ENCODE measurements at regions not wholly inside any gene's neighbourhood (a gene's known extent, or its start where the extent isn't known, plus 50 kb on each side); places are given as distances from the start of the nearest gene placed in this dataset.

GRCh38 chr11:39139581-39139980, 2319.9 kb downstream of the LRRC4C start:
- Histone ChIP-seq H3K4me1 (no peaks in the 10 kb centered on the region), H3K9me3 (peaks cover 0 to 10% (median 2%) of the 10 kb centered on the region in 8 donors), H3K36me3 (no peaks in the 10 kb centered on the region), H3K27ac (no peak overlapping the region), H3K27me3 (replicated peaks in 1 of 7) (no peaks in the 10 kb centered on the region), H3K4me3 (no peak overlapping the region)
- intact Hi-C loops (cut with DNase I; ENCODE audit: low total_unique reads): no loop called here
- no peak for DNase-seq
- WGBS, 5 donors: 52 to 63% (median 59%) methylated on average over 3 of the region's 3 CpGs
- TF ChIP-seq POLR2AphosphoS5 (IDR thresholded peaks at IDR 0.05): no peak
- TF ChIP-seq, protein P1, sequence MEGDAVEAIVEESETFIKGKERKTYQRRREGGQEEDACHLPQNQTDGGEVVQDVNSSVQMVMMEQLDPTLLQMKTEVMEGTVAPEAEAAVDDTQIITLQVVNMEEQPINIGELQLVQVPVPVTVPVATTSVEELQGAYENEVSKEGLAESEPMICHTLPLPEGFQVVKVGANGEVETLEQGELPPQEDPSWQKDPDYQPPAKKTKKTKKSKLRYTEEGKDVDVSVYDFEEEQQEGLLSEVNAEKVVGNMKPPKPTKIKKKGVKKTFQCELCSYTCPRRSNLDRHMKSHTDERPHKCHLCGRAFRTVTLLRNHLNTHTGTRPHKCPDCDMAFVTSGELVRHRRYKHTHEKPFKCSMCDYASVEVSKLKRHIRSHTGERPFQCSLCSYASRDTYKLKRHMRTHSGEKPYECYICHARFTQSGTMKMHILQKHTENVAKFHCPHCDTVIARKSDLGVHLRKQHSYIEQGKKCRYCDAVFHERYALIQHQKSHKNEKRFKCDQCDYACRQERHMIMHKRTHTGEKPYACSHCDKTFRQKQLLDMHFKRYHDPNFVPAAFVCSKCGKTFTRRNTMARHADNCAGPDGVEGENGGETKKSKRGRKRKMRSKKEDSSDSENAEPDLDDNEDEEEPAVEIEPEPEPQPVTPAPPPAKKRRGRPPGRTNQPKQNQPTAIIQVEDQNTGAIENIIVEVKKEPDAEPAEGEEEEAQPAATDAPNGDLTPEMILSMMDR (IDR thresholded peaks at IDR 0.05 in 8 of 11, conservative IDR thresholded peaks at IDR 0.05 in 3 of 11): no peak
- TF ChIP-seq POLR2A (IDR thresholded peaks at IDR 0.05): no peak

DNA sequence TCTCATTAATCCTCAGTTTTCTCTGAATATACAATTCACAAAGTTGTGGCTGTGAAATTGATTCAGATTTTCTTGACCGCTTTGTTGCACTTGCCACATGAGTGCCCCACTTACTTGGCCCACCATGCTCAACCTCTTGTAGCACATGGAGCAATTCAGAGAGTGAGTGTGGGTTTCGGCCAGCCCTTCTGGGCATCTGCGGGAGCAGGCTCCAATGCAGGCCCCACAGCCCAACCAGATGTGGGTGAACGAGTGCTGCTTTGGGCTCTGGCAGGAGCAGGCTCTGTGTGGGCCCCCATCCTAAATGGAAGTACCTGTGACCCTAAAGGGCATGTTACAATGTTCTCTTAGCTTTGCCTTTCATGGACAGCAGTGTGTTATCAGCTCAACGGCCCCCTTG, 2338.6 kb downstream of the LRRC4C start:
- intact Hi-C loops (cut with DNase I; ENCODE audit: low total_unique reads): no loop called here
- Histone ChIP-seq H3K27me3 (replicated peaks in 1 of 7) (no peaks in the 10 kb centered on the region), H3K36me3 (no peaks in the 10 kb centered on the region), H3K27ac (no peak overlapping the region), H3K4me3 (no peak overlapping the region), H3K4me1 (no peaks in the 10 kb centered on the region), H3K9me3 (peaks cover 0 to 11% (median under 1%) of the 10 kb centered on the region in 8 donors)
- no peak for TF ChIP-seq POLR2AphosphoS5 (IDR thresholded peaks at IDR 0.05)
- TF ChIP-seq, protein P1 (IDR thresholded peaks at IDR 0.05 in 8 of 11, conservative IDR thresholded peaks at IDR 0.05 in 3 of 11): no peak
- no peak for TF ChIP-seq POLR2A (IDR thresholded peaks at IDR 0.05)
- no peak for DNase-seq
- 66 to 92% (median 89%) methylated on average over 4 to 5 of the region's 5 CpGs for WGBS, 5 donors

DNA sequence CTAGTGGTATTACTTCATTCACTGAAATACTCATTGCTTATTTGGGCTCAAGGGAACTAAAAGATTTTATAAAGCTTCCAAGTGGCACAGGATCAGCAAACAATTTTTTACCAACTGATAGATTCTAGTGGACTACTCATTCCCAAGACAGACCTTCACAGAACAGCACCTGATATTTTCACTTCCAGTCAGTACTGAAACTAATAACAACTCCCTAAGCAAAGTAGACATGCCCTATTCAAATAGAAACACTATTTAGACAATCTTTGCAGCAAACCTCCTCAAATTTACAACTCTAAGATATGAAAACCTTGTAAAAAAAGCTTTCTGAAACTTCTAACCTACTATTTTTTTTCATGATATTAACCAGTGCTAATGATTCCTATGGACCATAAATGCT, 2345.8 kb downstream of the LRRC4C start:
- no peak for DNase-seq

DNA sequence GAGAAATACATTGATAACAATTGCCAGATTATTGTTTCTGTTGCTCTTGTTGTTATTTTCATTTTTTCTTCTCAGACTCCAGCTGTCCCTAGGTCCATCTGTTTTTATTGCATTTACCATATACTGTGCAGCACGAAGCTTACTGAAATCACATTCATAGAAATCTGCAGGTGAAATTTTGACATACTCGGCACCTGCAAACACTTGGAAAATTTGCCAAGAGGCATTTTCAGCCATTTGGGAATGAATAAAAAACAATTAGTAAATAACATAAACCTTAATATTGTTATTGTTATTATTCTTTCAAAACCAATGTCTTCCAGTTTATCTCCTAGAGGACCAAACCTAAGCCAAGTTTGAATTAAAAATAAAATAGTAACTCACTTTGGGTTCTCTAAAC, 2357.2 kb downstream of the LRRC4C start:
- intact Hi-C loops (cut with DNase I; ENCODE audit: low total_unique reads): no loop called here
- Histone ChIP-seq H3K27me3 (replicated peaks in 1 of 7) (no peaks in the 10 kb centered on the region), H3K4me3 (no peak overlapping the region), H3K4me1 (no peaks in the 10 kb centered on the region), H3K36me3 (no peaks in the 10 kb centered on the region), H3K27ac (no peak overlapping the region), H3K9me3 (peaks cover 0 to 33% (median 22%) of the 10 kb centered on the region in 8 donors)
- 61 to 84% (median 70%) methylated on average over 2 of the region's 2 CpGs for WGBS, 5 donors
- no peak for DNase-seq
- TF ChIP-seq POLR2A (IDR thresholded peaks at IDR 0.05) (no peak), POLR2AphosphoS5 (IDR thresholded peaks at IDR 0.05) (no peak)
- TF ChIP-seq, protein P1 (IDR thresholded peaks at IDR 0.05 in 8 of 11, conservative IDR thresholded peaks at IDR 0.05 in 3 of 11): no peak

More for the DNA sequence above, 2345.8 kb downstream of the LRRC4C start:
- no peak overlapping the region for H3K27ac ChIP-seq
- no peaks in the 10 kb centered on the region for H3K36me3 ChIP-seq
- no peaks in the 10 kb centered on the region for H3K9me3 ChIP-seq
- TF ChIP-seq POLR2A (IDR thresholded peaks at IDR 0.05): no peak
- TF ChIP-seq, protein P1 (IDR thresholded peaks at IDR 0.05 in 8 of 11, conservative IDR thresholded peaks at IDR 0.05 in 3 of 11): no peak
- no peak for TF ChIP-seq POLR2AphosphoS5 (IDR thresholded peaks at IDR 0.05)
- H3K27me3 ChIP-seq (replicated peaks in 1 of 7): no peaks in the 10 kb centered on the region
- intact Hi-C loops (cut with DNase I; ENCODE audit: low total_unique reads): no loop called here
- H3K4me3 ChIP-seq: no peak overlapping the region
- no peaks in the 10 kb centered on the region for H3K4me1 ChIP-seq

Data from spleen (tissue), 11 donors.